H1 (cell line): ENCODE measurements at regions not wholly inside any gene's neighbourhood (a gene's known extent, or its start where the extent isn't known, plus 50 kb on each side); places are given as distances from the start of the nearest gene placed in this dataset.

Experiments used
- CTCF ChIA-PET: fragments of 300-600 bp; sonication (Branson Sonifier 250); formaldehyde crosslinking; loops from one replicate; lab custom pipeline; 2021; ENCODE audit not compliant: partially characterized antibody; lab: Charles Lee
- POLR2A ChIA-PET: fragments of 300-600 bp; sonication (Branson Sonifier 250); formaldehyde crosslinking; loops from one replicate; lab custom pipeline; 2021; ENCODE audit warnings: inconsistent platforms; ENCODE audit not compliant: partially characterized antibody; lab: Charles Lee
- DNase-seq, 2 experiments: peaks; one replicate each; pipeline versions ENCODE4 v3.0.0 to v3.0.0-alpha.2; 2010 to 2022; ENCODE audit warnings: low spot score in 2 of 2, low read depth in 1 of 2, mixed read lengths in 1 of 2
- FAIRE-seq: peaks from 2 replicates; lab custom pipeline; 2011; peaks lifted over from hg19 to GRCh38; lab: Jason Lieb, UNC
- H2AFZ ChIP-seq: 2 replicates; pipeline ENCODE4 v1.8.1; 2012; ENCODE audit warnings: low read length, inconsistent platforms
- H2AK5ac ChIP-seq: 2 replicates; pipeline ENCODE4 v1.6.1; 2013; ENCODE audit warnings: low read depth, low read length
- H2BK120ac ChIP-seq: replicated peaks from 2 replicates; pipeline ENCODE3; 2013; ENCODE audit warnings: low read depth, low read length, inconsistent platforms
- H2BK12ac ChIP-seq: 2 replicates; pipeline ENCODE4 v1.6.1; 2013; ENCODE audit warnings: low read depth, low read length
- H2BK15ac ChIP-seq: 2 replicates; pipeline ENCODE4 v1.6.1; 2013; ENCODE audit warnings: low read length
- H2BK20ac ChIP-seq: 2 replicates; pipeline ENCODE4 v1.6.1; 2013; ENCODE audit warnings: low read length
- H2BK5ac ChIP-seq: 2 replicates; pipeline ENCODE4 v1.6.1; 2013; ENCODE audit warnings: low read depth, low read length
- H3K14ac ChIP-seq: 2 replicates; pipeline ENCODE4 v1.6.1; 2013; ENCODE audit warnings: inconsistent platforms; ENCODE audit not compliant: insufficient read length
- H3K18ac ChIP-seq: 2 replicates; pipeline ENCODE4 v1.6.1; 2013; ENCODE audit warnings: low read length; ENCODE audit errors: extremely low read depth
- H3K23ac ChIP-seq: 2 replicates; pipeline ENCODE4 v1.6.1; 2013; ENCODE audit warnings: inconsistent platforms; ENCODE audit not compliant: insufficient read length
- H3K23me2 ChIP-seq: 2 replicates; pipeline ENCODE4 v1.6.1; 2013; ENCODE audit warnings: low read depth, low read length
- H3K27ac ChIP-seq: 2 replicates; pipeline ENCODE4 v1.6.1; 2011; ENCODE audit warnings: low read depth, low read length, inconsistent platforms
- H3K27me3 ChIP-seq, 4 experiments: replicated peaks in 1 of 4; 1 replicate in 1 of 4; 2 replicates in 3 of 4; pipeline versions ENCODE4 v1.6.1 to v1.8.1; 2011 to 2013; ENCODE audit warnings: low read length in 3 of 4, mild to moderate bottlenecking in 3 of 4, inconsistent platforms in 2 of 4, mixed read lengths in 2 of 4, moderate library complexity in 1 of 4; ENCODE audit not compliant: control insufficient read depth in 3 of 4, insufficient read depth in 3 of 4; ENCODE audit errors: extremely low read depth in 1 of 4
- H3K36me3 ChIP-seq, 4 experiments: 2 replicates each; pipeline versions ENCODE4 v1.6.1 to v1.8.1; 2011 to 2013; ENCODE audit warnings: mild to moderate bottlenecking in 4 of 4, low read length in 3 of 4, moderate library complexity in 2 of 4, control low read depth in 1 of 4, inconsistent platforms in 1 of 4; ENCODE audit not compliant: insufficient read depth in 4 of 4, control insufficient read depth in 2 of 4
- H3K4ac ChIP-seq: replicated peaks from 2 replicates; pipeline ENCODE3; 2013; ENCODE audit warnings: low read length, low read depth, mixed read lengths, inconsistent platforms; ENCODE audit not compliant: insufficient read length
- H3K4me1 ChIP-seq, 4 experiments: replicated peaks in 1 of 4; 1 replicate in 1 of 4; 2 replicates in 3 of 4; pipeline versions ENCODE4 v1.6.1 to v1.8.1; 2011 to 2013; ENCODE audit warnings: low read length in 3 of 4, inconsistent platforms in 2 of 4, mixed read lengths in 1 of 4; ENCODE audit not compliant: insufficient read depth in 4 of 4, control insufficient read depth in 3 of 4
- H3K4me2 ChIP-seq, 2 experiments: 2 replicates each; pipeline versions ENCODE4 v1.6.1 to v1.8.1; 2011 to 2013; ENCODE audit warnings: low read depth in 2 of 2, low read length in 2 of 2, control low read depth in 1 of 2, inconsistent platforms in 1 of 2, mild to moderate bottlenecking in 1 of 2; ENCODE audit not compliant: insufficient read depth in 1 of 2
- H3K4me3 ChIP-seq, 4 experiments: fragments of 200-600, 300-600 bp in 1 of 4; sonication (generic), shearing (Covaris generic), sonication (Bioruptor Twin) in 1 of 4; 2 replicates each; pipeline versions ENCODE4 v1.5.1 to v1.8.1; 2011 to 2016; ENCODE audit warnings: low read length in 4 of 4, low read depth in 3 of 4, control low read depth in 2 of 4, inconsistent platforms in 2 of 4, mild to moderate bottlenecking in 2 of 4, mixed read lengths in 1 of 4, moderate library complexity in 1 of 4; ENCODE audit not compliant: insufficient read depth in 2 of 4; ENCODE audit errors: extremely low read depth in 1 of 4
- H3K56ac ChIP-seq: replicated peaks from 2 replicates; pipeline ENCODE3; 2013; ENCODE audit warnings: low read depth, mild to moderate bottlenecking, mixed read lengths, low read length, inconsistent platforms; ENCODE audit not compliant: insufficient read length
- H3K79me1 ChIP-seq: 2 replicates; pipeline ENCODE4 v1.6.1; 2013; ENCODE audit warnings: low read depth, low read length, control low read depth
- H3K79me2 ChIP-seq, 2 experiments: 2 replicates each; pipeline versions ENCODE4 v1.6.1 to v1.8.1; 2012 to 2013; ENCODE audit warnings: low read length in 2 of 2, mild to moderate bottlenecking in 2 of 2, inconsistent platforms in 1 of 2; ENCODE audit not compliant: insufficient read depth in 2 of 2, control insufficient read depth in 1 of 2
- H3K9ac ChIP-seq, 4 experiments: replicated peaks in 1 of 4; 1 replicate in 1 of 4; 2 replicates in 3 of 4; pipeline versions ENCODE4 v1.6.1 to v1.8.1; 2011 to 2013; ENCODE audit warnings: low read depth in 3 of 4, low read length in 3 of 4, control low read depth in 2 of 4, mild to moderate bottlenecking in 2 of 4, moderate library complexity in 2 of 4, inconsistent platforms in 1 of 4; ENCODE audit errors: extremely low read depth in 1 of 4
- H3K9me3 ChIP-seq, 2 experiments: 2 replicates each; pipeline versions ENCODE4 v1.6.1 to v1.8.1; 2012 to 2013; ENCODE audit warnings: mild to moderate bottlenecking in 2 of 2, moderate library complexity in 2 of 2, control low read depth in 1 of 2, inconsistent platforms in 1 of 2, low read depth in 1 of 2, low read length in 1 of 2, mixed read lengths in 1 of 2; ENCODE audit not compliant: insufficient read depth in 2 of 2
- H4K20me1 ChIP-seq, 2 experiments: replicated peaks in 1 of 2; 2 replicates each; pipeline versions ENCODE3 to v1.8.1; 2011 to 2013; ENCODE audit warnings: inconsistent platforms in 2 of 2, low read length in 2 of 2, mild to moderate bottlenecking in 1 of 2; ENCODE audit not compliant: insufficient read depth in 2 of 2, control insufficient read depth in 1 of 2
- H4K5ac ChIP-seq: 2 replicates; pipeline ENCODE4 v1.6.1; 2013; ENCODE audit warnings: low read length, low read depth, mixed read lengths, inconsistent platforms; ENCODE audit not compliant: insufficient read length
- H4K8ac ChIP-seq: 2 replicates; pipeline ENCODE4 v1.8.0; 2013; ENCODE audit warnings: mild to moderate bottlenecking, moderate library complexity, low read length, inconsistent platforms; ENCODE audit not compliant: insufficient read depth; ENCODE audit errors: extremely low read depth
- H4K91ac ChIP-seq: replicated peaks from 2 replicates; pipeline ENCODE3; 2013; ENCODE audit warnings: low read length, mixed read lengths, inconsistent platforms; ENCODE audit not compliant: insufficient read length
- ASH2L ChIP-seq: fragments of 200-600, 300-600 bp; sonication (generic); IDR thresholded peaks from one replicate; pipeline ENCODE4 v1.7.1; 2017; ENCODE audit warnings: low read length
- CREB1 ChIP-seq: IDR thresholded peaks from 2 replicates; pipeline ENCODE4 v1.6.1; 2012; ENCODE audit warnings: inconsistent platforms
- CTBP2 ChIP-seq: IDR thresholded peaks from 2 replicates; pipeline ENCODE4 v1.7.0; 2011; ENCODE audit warnings: borderline replicate concordance, mild to moderate bottlenecking, moderate library complexity, mixed read lengths, low read length; ENCODE audit not compliant: insufficient read depth, insufficient read length
- EGR1 ChIP-seq: IDR thresholded peaks from 2 replicates; pipeline ENCODE4 v1.6.1; 2011; ENCODE audit warnings: low read depth, low read length, borderline replicate concordance
- GTF2F1 ChIP-seq: IDR thresholded peaks from 2 replicates; pipeline ENCODE4 v1.6.1; 2012; ENCODE audit warnings: low read depth, low read length, improper control_type of control experiment, borderline replicate concordance
- JUN ChIP-seq: IDR thresholded peaks from 2 replicates; pipeline ENCODE4 v1.6.1; 2011; ENCODE audit warnings: low read depth, mild to moderate bottlenecking, improper control_type of control experiment, low read length
- KDM4A ChIP-seq: IDR thresholded peaks from one replicate; pipeline ENCODE4 v1.7.1; 2012; ENCODE audit warnings: low read depth, mild to moderate bottlenecking, moderate library complexity, low read length, inconsistent platforms; ENCODE audit not compliant: severe bottlenecking
- NANOG ChIP-seq: IDR thresholded peaks from 2 replicates; pipeline ENCODE4 v1.6.1; 2011; ENCODE audit warnings: low read length, low read depth, mild to moderate bottlenecking, inconsistent platforms; ENCODE audit not compliant: insufficient read depth, poor library complexity, severe bottlenecking
- POLR2A ChIP-seq, 2 experiments: IDR thresholded peaks; 1 replicate in 1 of 2; 2 replicates in 1 of 2; pipeline ENCODE4 v1.6.1; 2011; ENCODE audit warnings: low read depth in 2 of 2, low read length in 2 of 2, mild to moderate bottlenecking in 2 of 2; ENCODE audit errors: control extremely low read depth in 1 of 2
- RFX5 ChIP-seq: IDR thresholded peaks from 2 replicates; pipeline ENCODE4 v1.6.1; 2011; ENCODE audit warnings: low read depth, low read length, improper control_type of control experiment, borderline replicate concordance
- SIX5 ChIP-seq: IDR thresholded peaks from 2 replicates; pipeline ENCODE4 v1.6.1; 2011; ENCODE audit warnings: mild to moderate bottlenecking, low read depth, low read length
- SRF ChIP-seq: IDR thresholded peaks from 2 replicates; pipeline ENCODE4 v1.6.1; 2011; ENCODE audit warnings: mild to moderate bottlenecking, low read depth, low read length, moderate library complexity
- YY1 ChIP-seq: IDR thresholded peaks from 2 replicates; pipeline ENCODE4 v1.6.1; 2011; ENCODE audit warnings: low read depth, mild to moderate bottlenecking, low read length
- WGBS, 2 experiments: shearing (Covaris generic) in 1 of 2; methylation state at CpG; one replicate each; pipeline versions ENCODE4 v1.1.6 to v1.1.7; 2013 to 2015; ENCODE audit warnings: low lambda C conversion rate in 2 of 2, mixed read lengths in 2 of 2, inconsistent platforms in 1 of 2, low coverage in 1 of 2, missing lambda C conversion rate in 1 of 2; ENCODE audit not compliant: insufficient replicate concordance in 2 of 2, insufficient coverage in 1 of 2, insufficient read length in 1 of 2; ENCODE audit errors: extremely low coverage in 1 of 2, missing lambda C conversion rate in 1 of 2; 5-methylcytosine and 5-hydroxymethylcytosine counted together
- TF ChIP-seq, protein P1 (sequence below): IDR thresholded peaks from 2 replicates; pipeline ENCODE4 v1.6.1; 2012; ENCODE audit warnings: inconsistent platforms

DNA sequence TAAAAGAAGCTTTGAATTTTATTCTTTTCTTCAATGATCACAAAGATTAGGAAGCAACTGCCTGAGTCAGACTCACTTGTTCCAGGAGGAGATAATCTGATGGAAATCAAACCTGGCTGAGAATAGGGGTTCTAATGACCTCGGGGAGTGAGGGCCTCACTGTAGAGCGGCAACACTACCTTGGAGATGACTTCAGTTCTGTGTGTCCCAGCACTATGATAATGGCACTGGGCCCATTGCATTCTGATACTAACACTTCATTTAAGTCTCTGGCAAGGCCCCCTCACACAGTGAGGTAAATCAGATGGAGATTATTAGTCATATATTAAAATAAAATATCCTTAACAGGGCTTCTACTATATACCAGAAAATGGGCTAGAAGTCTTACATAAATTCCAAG is 233.3 kb upstream of the EGLN3 start:
- Histone ChIP-seq H3K9ac (no peak overlapping the region), H3K18ac (no peak overlapping the region), H4K20me1 (no peaks in the 10 kb centered on the region), H3K23ac (no peak overlapping the region), H3K14ac (no peak overlapping the region), H3K4me2 (no peak overlapping the region), H2AFZ (no peak overlapping the region), H3K79me2 (no peaks in the 10 kb centered on the region), H4K5ac (no peak overlapping the region), H3K4me1 (peaks cover 0 to 3% (median 0%) of the 10 kb centered on the region in 4 experiments; a peak in 1 of 7 replicates), H2BK12ac (no peak overlapping the region), H3K79me1 (no peaks in the 10 kb centered on the region), H2BK15ac (no peak overlapping the region), H2BK120ac (no peak overlapping the region), H2BK20ac (no peak overlapping the region), H2BK5ac (no peak overlapping the region), H3K27me3 (no peaks in the 10 kb centered on the region), H3K4ac (no peak overlapping the region), H3K56ac (no peak overlapping the region), H3K4me3 (no peak overlapping the region), H3K27ac (no peak overlapping the region), H3K23me2 (no peaks in the 10 kb centered on the region), H4K8ac (no peak overlapping the region), H2AK5ac (no peak overlapping the region), H3K36me3 (no peaks in the 10 kb centered on the region), H3K9me3 (no peaks in the 10 kb centered on the region), H4K91ac (no peak overlapping the region)
- POLR2A ChIA-PET: no interaction called here
- DNase-seq: no peak
- no peak for FAIRE-seq
- TF ChIP-seq RFX5 (no peak), EGR1 (no peak), ASH2L (no peak), KDM4A (no peak), JUN (no peak), SRF (no peak), YY1 (no peak), CTBP2 (no peak), SIX5 (no peak), POLR2A (IDR thresholded peaks at IDR 0.05; ENCODE audit: control extremely low read depth in 1 of 2, low read depth in 2 of 2, low read length in 2 of 2) (no peak), NANOG (no peak), CREB1 (no peak), GTF2F1 (no peak)
- TF ChIP-seq, protein P1, sequence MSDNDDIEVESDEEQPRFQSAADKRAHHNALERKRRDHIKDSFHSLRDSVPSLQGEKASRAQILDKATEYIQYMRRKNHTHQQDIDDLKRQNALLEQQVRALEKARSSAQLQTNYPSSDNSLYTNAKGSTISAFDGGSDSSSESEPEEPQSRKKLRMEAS: no peak
- WGBS, 2 experiments: 91% methylated on average over 2 of the region's 2 CpGs; no CpG with 5 or more reads in 1 of the 2 experiments
- CTCF ChIA-PET: no interaction called here
